PC-3 (cell line): ENCODE measurements at regions not wholly inside any gene's neighbourhood (a gene's known extent, or its start where the extent isn't known, plus 50 kb on each side); places are given as distances from the start of the nearest gene placed in this dataset.
"Not testable (repeated sequence)": the region's sequence is repeated elsewhere in the genome, so short reads cannot be mapped to it uniquely, and the experiment has no call there.

ENCODE experiments used
- EZH2 ChIP-seq: fragments of 300-600 bp; sonication (generic); IDR thresholded peaks from one replicate; pipeline ENCODE4 v1.6.1; 2017; ENCODE audit warnings: antibody characterized with exemption, mild to moderate bottlenecking, low read length; ENCODE audit not compliant: unreplicated experiment
- EZH2phosphoT487 ChIP-seq: fragments of 300-600 bp; sonication (generic); IDR thresholded peaks from 2 replicates; pipeline ENCODE4 v1.6.1; 2018; ENCODE audit warnings: mild to moderate bottlenecking, antibody characterized with exemption, low read length, borderline replicate concordance
- TF ChIP-seq, protein P1 (sequence below): fragments of 300-600 bp; sonication (generic); conservative IDR thresholded peaks from 2 replicates; pipeline ENCODE4 v1.5.1; 2017; ENCODE audit warnings: antibody characterized with exemption, low read depth, mild to moderate bottlenecking, low read length

DNA sequence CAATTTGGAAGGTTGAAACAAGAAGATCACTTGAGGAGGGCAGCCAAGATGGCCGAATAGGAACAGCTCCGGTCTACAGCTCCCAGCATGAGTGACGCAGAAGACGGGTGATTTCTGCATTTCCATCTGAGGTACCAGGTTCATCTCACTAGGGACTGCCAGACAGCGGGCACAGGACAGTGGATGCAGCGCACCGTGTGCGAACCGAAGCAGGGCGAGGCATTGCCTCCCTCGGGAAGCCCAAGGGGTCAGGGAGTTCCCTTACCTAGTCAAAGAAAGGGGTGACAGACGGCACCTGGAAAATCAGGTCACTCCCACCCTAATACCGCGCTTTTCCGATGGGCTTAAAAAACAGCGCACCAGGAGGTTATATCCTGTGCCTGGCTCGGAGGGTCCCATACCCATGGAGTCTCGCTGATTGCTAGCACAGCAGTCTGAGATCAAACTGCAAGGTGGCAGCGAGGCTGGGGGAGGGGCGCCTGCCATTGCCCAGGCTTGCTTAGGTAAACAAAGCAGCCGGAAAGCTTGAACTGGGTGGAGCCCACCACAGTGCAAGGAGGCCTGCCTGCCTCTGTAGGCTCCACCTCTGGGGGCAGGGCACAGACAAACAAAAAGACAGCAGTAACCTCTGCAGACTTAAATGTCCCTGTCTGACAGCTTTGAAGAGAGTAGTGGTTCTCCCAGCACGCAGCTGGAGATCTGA is 430.4 kb upstream of the RGMB start:
- TF ChIP-seq EZH2phosphoT487, EZH2: not testable (repeated sequence)
- TF ChIP-seq, protein P1, sequence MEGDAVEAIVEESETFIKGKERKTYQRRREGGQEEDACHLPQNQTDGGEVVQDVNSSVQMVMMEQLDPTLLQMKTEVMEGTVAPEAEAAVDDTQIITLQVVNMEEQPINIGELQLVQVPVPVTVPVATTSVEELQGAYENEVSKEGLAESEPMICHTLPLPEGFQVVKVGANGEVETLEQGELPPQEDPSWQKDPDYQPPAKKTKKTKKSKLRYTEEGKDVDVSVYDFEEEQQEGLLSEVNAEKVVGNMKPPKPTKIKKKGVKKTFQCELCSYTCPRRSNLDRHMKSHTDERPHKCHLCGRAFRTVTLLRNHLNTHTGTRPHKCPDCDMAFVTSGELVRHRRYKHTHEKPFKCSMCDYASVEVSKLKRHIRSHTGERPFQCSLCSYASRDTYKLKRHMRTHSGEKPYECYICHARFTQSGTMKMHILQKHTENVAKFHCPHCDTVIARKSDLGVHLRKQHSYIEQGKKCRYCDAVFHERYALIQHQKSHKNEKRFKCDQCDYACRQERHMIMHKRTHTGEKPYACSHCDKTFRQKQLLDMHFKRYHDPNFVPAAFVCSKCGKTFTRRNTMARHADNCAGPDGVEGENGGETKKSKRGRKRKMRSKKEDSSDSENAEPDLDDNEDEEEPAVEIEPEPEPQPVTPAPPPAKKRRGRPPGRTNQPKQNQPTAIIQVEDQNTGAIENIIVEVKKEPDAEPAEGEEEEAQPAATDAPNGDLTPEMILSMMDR = not testable (repeated sequence)
